HCT116 (cell line): ENCODE measurements at regions not wholly inside any gene's neighbourhood (a gene's known extent, or its start where the extent isn't known, plus 50 kb on each side); places are given as distances from the start of the nearest gene placed in this dataset.

ENCODE experiments used
- CTCF ChIP-seq, 3 experiments: fragments of 200-600 bp in 1 of 3; sonication (generic) in 1 of 3; IDR thresholded peaks in 2 of 3; conservative IDR thresholded peaks in 1 of 3; 2 replicates each; pipeline ENCODE4 v1.5.1; 2012 to 2017; ENCODE audit warnings: low read depth in 2 of 3, low read length in 2 of 3, antibody characterized with exemption in 1 of 3, borderline replicate concordance in 1 of 3, control low read depth in 1 of 3, mild to moderate bottlenecking in 1 of 3, mixed read lengths in 1 of 3, mixed run types in 1 of 3, moderate library complexity in 1 of 3; ENCODE audit not compliant: insufficient read depth in 1 of 3
- MAX ChIP-seq: IDR thresholded peaks from 2 replicates; pipeline ENCODE4 v1.6.1; 2012
- POLR2A ChIP-seq: IDR thresholded peaks from 2 replicates; pipeline ENCODE4 v1.7.0; 2011; ENCODE audit warnings: borderline replicate concordance; ENCODE audit not compliant: insufficient read depth, insufficient read length; ENCODE audit errors: extremely low read depth
- SIN3A ChIP-seq: IDR thresholded peaks from 2 replicates; pipeline ENCODE4 v1.6.1; 2012; ENCODE audit warnings: low read depth

GRCh38 chr9:121582641-121583040 is 68.8 kb upstream of the DAB2IP start:
- TF ChIP-seq POLR2A (no peak), CTCF (IDR thresholded peaks at IDR 0.05 in 2 of 3, conservative IDR thresholded peaks at IDR 0.05 in 1 of 3; ENCODE audit: borderline replicate concordance in 1 of 3, insufficient read depth in 1 of 3, low read depth in 2 of 3, low read length in 2 of 3) (no peak), MAX (no peak), SIN3A (no peak)
